IPS DF 6.9 (cell line): ENCODE measurements at regions not wholly inside any gene's neighbourhood (a gene's known extent, or its start where the extent isn't known, plus 50 kb on each side); places are given as distances from the start of the nearest gene placed in this dataset.

Experiments used
- DNase-seq: peaks from one replicate; pipeline ENCODE4 v3.0.0-alpha.2; 2013; ENCODE audit warnings: low read depth, low spot score
- H3K27ac ChIP-seq: one replicate; pipeline ENCODE4 v1.5.1; 2013; ENCODE audit warnings: low read length, control low read depth
- H3K27me3 ChIP-seq: 2 replicates; pipeline ENCODE4 v1.6.1; 2013; ENCODE audit warnings: mild to moderate bottlenecking, low read length; ENCODE audit not compliant: control insufficient read depth, insufficient read depth
- H3K36me3 ChIP-seq: 2 replicates; pipeline ENCODE4 v1.6.1; 2013; ENCODE audit warnings: low read length; ENCODE audit not compliant: control insufficient read depth, insufficient read depth
- H3K4me1 ChIP-seq: 2 replicates; pipeline ENCODE4 v1.6.1; 2013; ENCODE audit warnings: low read length; ENCODE audit not compliant: control insufficient read depth, insufficient read depth
- H3K4me3 ChIP-seq: 2 replicates; pipeline ENCODE4 v1.5.1; 2013; ENCODE audit warnings: mild to moderate bottlenecking, low read length
- H3K9me3 ChIP-seq: 2 replicates; pipeline ENCODE4 v1.6.1; 2013; ENCODE audit warnings: low read length, inconsistent platforms; ENCODE audit not compliant: control insufficient read depth, insufficient read depth
- WGBS: extraction: QIAGEN DNeasy Blood & Tissue Kit; methylation state at CpG from one replicate; pipeline ENCODE4 v1.1.7; 2013; ENCODE audit warnings: mixed read lengths, missing lambda C conversion rate; ENCODE audit not compliant: insufficient read length, insufficient coverage; 5-methylcytosine and 5-hydroxymethylcytosine counted together

DNA sequence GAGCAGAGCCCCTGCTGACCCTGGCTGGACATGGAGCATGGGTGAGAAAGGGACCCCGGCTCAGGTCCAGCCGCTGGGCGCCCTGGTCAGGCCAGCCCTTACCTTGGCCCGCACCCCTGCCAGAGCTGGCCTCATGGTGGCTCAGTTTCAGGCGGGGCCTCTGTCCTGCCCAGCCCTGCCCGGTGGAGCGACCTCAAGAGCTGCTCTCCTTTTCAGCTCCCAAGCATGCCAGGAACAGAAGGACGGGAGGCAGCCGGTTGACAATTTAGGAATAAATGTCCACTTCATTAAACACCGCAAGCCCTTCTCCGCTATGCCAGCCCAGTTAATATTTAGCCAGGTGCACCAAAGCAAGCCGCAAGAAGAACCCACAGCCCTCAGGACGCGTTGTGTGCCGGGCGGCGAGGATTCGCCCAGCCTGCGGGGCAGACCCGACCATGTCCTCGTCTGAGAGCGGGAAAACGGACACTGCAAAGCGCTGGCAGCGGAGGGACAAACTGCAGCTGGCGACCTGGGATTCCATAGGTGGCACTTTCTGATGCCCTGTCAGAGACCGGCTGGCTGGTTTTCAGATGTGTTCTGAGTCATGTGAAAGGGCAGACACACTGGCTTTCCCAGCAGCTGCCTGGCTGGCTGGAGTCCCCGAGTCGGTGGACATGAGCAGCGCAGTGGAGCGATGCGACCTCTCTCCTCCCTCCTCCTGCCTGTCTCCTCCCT, 221.9 kb downstream of the TTLL2 start:
- whole genome bisulfite sequencing: no CpG with 5 or more reads among the region's 32 CpGs
- no peaks in the 10 kb centered on the region for H3K4me1 ChIP-seq
- H3K27me3 ChIP-seq: no peaks in the 10 kb centered on the region
- H3K4me3 ChIP-seq: no peak overlapping the region
- H3K36me3 ChIP-seq: no peaks in the 10 kb centered on the region
- no peak for DNase-seq
- no peak overlapping the region for H3K27ac ChIP-seq
- no peaks in the 10 kb centered on the region for H3K9me3 ChIP-seq

DNA sequence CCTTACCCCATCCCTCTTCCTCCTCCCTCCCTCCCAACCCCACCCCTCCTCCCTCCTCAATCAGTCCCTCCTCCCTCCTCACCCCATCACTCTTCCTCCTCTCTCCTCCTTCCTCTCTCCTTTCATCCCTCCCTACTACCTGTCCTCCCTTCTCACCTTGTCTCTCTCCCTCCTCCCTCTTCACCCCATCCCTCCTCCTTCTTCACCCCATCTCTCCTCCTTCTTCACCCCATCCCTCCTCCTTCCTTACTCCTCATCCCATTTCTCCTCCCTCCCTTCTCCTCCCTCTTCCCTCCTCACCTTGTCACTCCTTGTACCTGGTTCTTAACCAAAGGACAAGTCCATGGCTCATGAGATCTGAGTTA, 222.4 kb downstream of the TTLL2 start:
- H3K27ac ChIP-seq: no peak overlapping the region
- DNase-seq: no peak
- no peaks in the 10 kb centered on the region for H3K27me3 ChIP-seq
- H3K4me1 ChIP-seq: no peaks in the 10 kb centered on the region
- no peaks in the 10 kb centered on the region for H3K9me3 ChIP-seq
- H3K4me3 ChIP-seq: no peak overlapping the region
- no peaks in the 10 kb centered on the region for H3K36me3 ChIP-seq

DNA sequence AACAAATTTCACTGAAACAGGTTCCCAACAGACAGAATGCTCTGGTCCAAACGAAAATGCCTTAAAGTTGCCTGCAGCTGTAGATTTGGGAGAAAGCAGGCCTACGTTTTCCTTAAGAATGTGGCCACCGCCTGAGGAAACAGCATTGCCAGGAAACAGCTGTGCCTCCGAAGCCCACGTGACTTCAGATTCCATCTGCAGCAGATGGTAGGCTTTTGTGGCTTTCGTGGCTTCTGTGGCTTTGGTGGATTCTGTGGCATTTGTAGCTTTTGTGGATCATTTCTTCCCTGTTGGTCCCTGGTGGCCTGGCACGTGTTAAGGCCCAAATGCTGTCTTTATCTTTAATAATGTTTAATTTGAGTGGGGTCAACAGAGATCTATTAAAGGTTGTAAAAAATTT, 222.9 kb downstream of the TTLL2 start:
- Histone ChIP-seq H3K4me3 (no peak overlapping the region), H3K4me1 (no peaks in the 10 kb centered on the region), H3K27me3 (no peaks in the 10 kb centered on the region), H3K9me3 (no peaks in the 10 kb centered on the region), H3K36me3 (no peaks in the 10 kb centered on the region), H3K27ac (no peak overlapping the region)
- no CpG with 5 or more reads among the region's 7 CpGs for WGBS
- no peak for DNase-seq

DNA sequence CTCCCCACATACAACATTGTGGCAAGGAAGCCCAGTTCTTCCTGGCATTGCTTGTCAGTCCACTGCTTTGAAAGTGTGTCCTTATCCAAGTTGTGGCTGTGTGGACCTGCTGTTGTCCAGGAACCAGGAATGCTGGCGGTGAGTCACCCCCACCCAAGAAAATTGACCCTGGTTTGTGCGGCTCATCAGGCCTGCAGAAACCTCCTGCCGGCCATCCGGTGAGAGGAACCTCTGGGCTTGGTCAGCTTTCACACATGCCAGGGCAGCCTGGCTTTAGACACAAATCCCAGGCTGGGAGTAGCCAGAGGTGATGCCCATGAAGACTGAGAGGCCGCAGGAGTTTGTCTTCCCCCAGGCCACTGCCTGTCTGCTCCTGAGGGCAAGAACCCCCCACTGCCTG, 223.6 kb downstream of the TTLL2 start:
- Histone ChIP-seq H3K27ac (no peak overlapping the region), H3K4me3 (no peak overlapping the region), H3K4me1 (no peaks in the 10 kb centered on the region), H3K9me3 (no peaks in the 10 kb centered on the region), H3K36me3 (no peaks in the 10 kb centered on the region), H3K27me3 (no peaks in the 10 kb centered on the region)
- no peak for DNase-seq
- WGBS: no CpG with 5 or more reads among the region's 5 CpGs

DNA sequence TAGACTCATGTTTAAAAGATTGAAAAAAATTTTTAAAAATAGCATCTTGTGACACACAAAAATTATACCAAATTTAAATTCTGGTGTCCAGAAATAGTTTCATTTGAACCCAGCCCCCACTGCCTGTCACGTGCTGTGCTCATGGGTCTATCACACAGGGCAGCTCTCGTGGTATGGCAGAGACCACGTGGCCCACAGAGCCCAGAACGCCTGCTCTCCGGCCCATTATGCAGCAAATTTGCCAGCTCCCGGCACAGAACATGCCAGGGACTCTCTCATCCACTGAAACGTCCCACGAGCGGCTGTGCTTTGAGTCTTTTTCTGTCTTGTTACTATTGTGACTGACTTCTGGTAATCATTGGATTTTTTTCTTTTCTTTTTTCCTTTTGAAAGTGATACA, 224.3 kb downstream of the TTLL2 start:
- no peaks in the 10 kb centered on the region for H3K9me3 ChIP-seq
- WGBS: no CpG with 5 or more reads among the region's 9 CpGs
- no peaks in the 10 kb centered on the region for H3K4me1 ChIP-seq

DNA sequence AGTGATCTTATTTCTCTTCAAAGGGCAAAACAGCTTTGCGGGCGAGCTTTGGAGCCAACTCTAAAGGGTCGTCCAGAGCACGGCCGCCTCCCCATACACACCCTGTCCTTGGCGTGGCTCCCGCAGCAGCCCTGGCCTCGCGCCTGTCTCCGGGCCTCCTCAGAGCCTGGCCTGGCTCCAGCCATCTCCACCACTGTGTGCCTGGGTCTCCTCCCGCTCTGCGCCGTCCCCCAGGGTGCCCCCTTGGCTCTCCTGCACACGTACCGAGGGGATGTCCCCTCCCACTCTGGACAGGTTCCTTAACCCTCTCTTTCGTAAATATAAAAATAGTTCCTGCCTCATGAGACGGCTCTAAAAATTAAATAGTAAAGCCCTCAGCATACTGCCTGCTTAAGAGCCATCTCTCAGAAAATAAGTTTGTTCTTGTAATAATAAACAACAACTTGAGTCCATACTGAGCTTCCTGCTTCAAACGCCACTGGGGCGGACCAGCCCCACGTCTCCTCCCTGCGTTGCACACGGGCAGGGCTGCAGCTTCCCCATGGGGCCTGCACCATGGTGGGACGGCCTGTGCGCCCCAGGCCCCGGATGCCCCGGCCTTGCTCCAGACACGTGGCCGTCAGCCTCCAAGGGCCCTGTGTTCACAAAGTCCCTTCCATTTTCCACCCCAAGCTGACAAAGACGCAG, 226.2 kb downstream of the TTLL2 start:
- DNase-seq: no peak
- no CpG with 5 or more reads among the region's 29 CpGs for WGBS
- no peak overlapping the region for H3K27ac ChIP-seq
- no peaks in the 10 kb centered on the region; the same call in 1 of the 2 replicates for H3K36me3 ChIP-seq
- H3K9me3 ChIP-seq: no peaks in the 10 kb centered on the region
- no peaks in the 10 kb centered on the region for H3K4me1 ChIP-seq
- no peaks in the 10 kb centered on the region for H3K27me3 ChIP-seq
- H3K4me3 ChIP-seq: no peak overlapping the region

More for the DNA sequence above, 224.3 kb downstream of the TTLL2 start:
- Histone ChIP-seq H3K4me3 (no peak overlapping the region), H3K36me3 (no peaks in the 10 kb centered on the region), H3K27me3 (no peaks in the 10 kb centered on the region), H3K27ac (no peak overlapping the region)
- DNase-seq: no peak

DNA sequence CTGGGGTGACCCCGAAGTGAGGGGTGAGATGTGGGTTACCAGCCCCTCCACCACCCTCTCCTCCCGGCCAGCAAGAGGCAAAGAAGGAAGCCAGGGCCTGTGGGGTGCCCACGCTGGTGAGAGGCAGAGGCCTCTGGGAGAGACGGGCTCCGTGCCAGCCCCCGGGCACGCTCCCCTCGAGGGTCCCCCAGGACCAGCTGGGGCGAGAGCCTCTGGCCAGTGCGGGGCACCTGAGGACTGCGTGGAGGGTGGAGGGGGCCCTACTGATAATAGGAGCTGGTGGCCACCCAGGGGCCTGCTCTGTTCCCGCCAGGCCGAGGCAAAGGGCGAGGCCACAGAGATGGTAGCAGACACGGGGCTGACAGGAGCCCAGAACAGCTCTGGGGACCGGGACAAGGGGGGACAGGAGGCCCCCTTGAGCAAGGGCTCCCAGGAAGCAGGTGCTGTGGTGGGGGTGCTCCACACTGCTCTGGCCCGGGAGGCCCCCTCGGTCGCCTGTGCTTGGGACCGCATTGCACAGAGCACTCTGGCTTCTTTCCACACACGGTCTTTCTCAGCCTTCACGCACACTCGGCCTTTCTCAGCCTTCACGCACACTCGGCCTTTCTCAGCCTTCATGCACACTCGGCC, 226.9 kb downstream of the TTLL2 start:
- no peaks in the 10 kb centered on the region; the same call in 1 of the 2 replicates for H3K36me3 ChIP-seq
- no peak overlapping the region for H3K27ac ChIP-seq
- H3K9me3 ChIP-seq: no peaks in the 10 kb centered on the region
- H3K4me1 ChIP-seq: no peaks in the 10 kb centered on the region
- H3K27me3 ChIP-seq: no peaks in the 10 kb centered on the region
- no peak overlapping the region for H3K4me3 ChIP-seq
- no peak for DNase-seq
- WGBS: no CpG with 5 or more reads among the region's 26 CpGs

DNA sequence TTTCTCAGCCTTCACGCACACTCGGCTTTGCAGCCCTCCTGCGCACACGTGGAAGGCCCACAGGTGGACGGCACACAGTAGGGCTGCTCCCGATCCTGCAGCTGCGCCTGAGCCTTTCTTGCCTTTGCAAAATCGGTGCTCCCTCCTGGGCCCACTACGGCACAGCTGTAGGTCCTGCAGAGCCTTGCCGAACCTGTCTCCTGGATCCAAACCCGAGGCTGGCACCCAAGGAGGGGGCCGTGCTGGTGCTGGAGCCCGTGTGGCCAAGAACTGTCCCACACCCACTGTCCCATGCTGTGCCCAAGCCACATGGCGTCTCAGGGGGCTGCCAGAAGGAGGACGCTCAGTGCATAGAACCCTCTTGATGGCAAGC, 227.4 kb downstream of the TTLL2 start:
- Histone ChIP-seq H3K4me1 (no peaks in the 10 kb centered on the region), H3K9me3 (no peaks in the 10 kb centered on the region), H3K27ac (no peak overlapping the region), H3K27me3 (no peaks in the 10 kb centered on the region), H3K36me3 (no peaks in the 10 kb centered on the region; the same call in 1 of the 2 replicates), H3K4me3 (no peak overlapping the region)
- no CpG with 5 or more reads among the region's 15 CpGs for WGBS
- DNase-seq: no peak

DNA sequence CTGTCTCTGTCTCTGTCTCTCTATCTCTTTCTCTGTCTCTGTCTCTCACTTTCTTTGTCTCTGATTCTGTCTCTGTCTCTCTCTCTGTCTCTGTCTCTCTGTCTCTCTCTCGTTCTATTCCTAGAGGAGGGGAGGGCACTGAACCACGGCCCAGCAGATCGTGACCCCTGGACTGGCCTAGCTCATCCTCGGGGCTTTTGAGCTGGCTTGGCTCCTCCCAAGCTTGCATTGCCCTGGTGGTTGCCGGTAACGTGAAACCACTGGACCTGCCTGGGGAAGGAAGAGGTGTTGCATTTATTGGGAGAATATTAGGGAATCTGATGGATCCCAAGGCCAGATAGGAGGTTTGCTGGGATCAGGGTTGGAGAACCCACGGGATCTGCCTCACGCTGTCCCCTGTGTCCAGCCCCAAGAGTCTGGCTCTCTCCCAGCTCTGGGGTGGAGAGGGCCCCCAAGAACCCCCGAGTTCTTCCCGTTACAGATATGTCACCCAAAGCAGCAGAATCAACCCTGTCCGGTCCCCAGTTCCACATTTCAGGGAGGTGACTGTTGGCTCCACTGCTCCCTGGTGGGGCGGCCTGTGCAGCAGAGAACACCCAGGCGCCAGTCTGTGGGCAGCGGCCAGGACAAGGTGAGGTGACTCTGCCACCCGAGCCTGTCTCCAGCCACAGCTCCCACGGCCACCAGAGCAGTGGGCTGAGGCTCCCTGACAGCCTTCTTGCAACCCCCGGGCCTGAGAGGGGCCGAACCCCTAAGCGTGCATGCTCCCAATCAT, 228.3 kb downstream of the TTLL2 start:
- no peak for DNase-seq
- WGBS: no CpG with 5 or more reads among the region's 19 CpGs
- Histone ChIP-seq H3K27ac (no peak overlapping the region), H3K4me3 (no peak overlapping the region), H3K27me3 (no peaks in the 10 kb centered on the region), H3K36me3 (no peaks in the 10 kb centered on the region; the same call in 1 of the 2 replicates), H3K9me3 (no peaks in the 10 kb centered on the region), H3K4me1 (no peaks in the 10 kb centered on the region)

DNA sequence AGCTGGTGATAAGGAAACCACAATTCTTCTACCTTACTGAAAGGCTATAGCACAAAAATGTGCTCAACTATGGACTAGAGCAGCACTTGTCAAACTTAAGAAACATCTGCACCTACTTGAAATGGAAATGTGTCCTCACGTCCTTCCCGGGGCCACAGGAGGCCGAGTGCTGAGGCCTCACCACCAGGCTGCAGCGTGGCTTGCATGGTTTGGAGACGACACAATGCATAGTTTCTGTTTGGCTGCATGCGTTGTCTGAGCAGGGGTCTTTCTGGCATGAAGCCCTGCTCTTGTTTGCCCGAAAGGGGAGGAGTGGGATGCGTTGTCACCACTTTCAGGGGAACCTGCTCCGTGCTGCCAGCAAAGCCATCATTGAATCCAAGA, 228.8 kb downstream of the TTLL2 start:
- no peak for DNase-seq
- Histone ChIP-seq H3K4me1 (no peaks in the 10 kb centered on the region), H3K27me3 (no peaks in the 10 kb centered on the region), H3K27ac (no peak overlapping the region), H3K9me3 (no peaks in the 10 kb centered on the region), H3K36me3 (no peaks in the 10 kb centered on the region; the same call in 1 of the 2 replicates), H3K4me3 (no peak overlapping the region)
- no CpG with 5 or more reads among the region's 9 CpGs for WGBS
